ENCODE measurements at regions not wholly inside any gene's neighbourhood (a gene's known extent, or its start where the extent isn't known, plus 50 kb on each side); places are given as distances from the start of the nearest gene placed in this dataset.

DNA sequence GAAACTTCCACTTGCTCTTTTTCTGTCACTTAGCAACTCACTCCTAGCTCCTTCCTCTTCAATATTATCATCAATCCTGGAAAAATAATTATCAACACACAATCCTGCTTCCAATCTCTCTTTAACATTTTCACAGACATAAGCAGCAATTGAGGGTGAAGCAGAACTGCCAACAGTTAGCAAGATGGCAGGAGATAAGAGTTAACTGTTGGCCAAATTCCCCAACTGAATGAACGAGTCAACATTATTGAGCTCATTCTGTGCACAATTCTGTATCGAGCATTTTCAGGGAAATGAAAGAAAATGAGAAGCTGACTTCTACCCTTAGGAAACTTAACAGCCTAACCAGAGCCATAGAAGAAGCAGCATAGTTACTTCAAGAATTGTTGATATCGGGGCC lies 152.0 kb downstream of the KCNA5 start:
- TF ChIP-seq, protein P1, sequence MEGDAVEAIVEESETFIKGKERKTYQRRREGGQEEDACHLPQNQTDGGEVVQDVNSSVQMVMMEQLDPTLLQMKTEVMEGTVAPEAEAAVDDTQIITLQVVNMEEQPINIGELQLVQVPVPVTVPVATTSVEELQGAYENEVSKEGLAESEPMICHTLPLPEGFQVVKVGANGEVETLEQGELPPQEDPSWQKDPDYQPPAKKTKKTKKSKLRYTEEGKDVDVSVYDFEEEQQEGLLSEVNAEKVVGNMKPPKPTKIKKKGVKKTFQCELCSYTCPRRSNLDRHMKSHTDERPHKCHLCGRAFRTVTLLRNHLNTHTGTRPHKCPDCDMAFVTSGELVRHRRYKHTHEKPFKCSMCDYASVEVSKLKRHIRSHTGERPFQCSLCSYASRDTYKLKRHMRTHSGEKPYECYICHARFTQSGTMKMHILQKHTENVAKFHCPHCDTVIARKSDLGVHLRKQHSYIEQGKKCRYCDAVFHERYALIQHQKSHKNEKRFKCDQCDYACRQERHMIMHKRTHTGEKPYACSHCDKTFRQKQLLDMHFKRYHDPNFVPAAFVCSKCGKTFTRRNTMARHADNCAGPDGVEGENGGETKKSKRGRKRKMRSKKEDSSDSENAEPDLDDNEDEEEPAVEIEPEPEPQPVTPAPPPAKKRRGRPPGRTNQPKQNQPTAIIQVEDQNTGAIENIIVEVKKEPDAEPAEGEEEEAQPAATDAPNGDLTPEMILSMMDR (IDR thresholded peaks at IDR 0.05; ENCODE audit: unreplicated experiment) = no peak
- Mint-ChIP-seq H3K9me3 (ENCODE audit: unreplicated experiment) (no peaks in the 10 kb centered on the region), H3K4me1 (ENCODE audit: unreplicated experiment) (peaks cover 5% of the 10 kb centered on the region), H3K27ac (ENCODE audit: unreplicated experiment) (no peak overlapping the region), H3K4me3 (ENCODE audit: unreplicated experiment) (no peak overlapping the region), H3K36me3 (ENCODE audit: low read depth, unreplicated experiment) (no peaks in the 10 kb centered on the region), H3K27me3 (ENCODE audit: unreplicated experiment) (no peaks in the 10 kb centered on the region)
- no peak for DNase-seq (ENCODE audit: low spot score)

DNA sequence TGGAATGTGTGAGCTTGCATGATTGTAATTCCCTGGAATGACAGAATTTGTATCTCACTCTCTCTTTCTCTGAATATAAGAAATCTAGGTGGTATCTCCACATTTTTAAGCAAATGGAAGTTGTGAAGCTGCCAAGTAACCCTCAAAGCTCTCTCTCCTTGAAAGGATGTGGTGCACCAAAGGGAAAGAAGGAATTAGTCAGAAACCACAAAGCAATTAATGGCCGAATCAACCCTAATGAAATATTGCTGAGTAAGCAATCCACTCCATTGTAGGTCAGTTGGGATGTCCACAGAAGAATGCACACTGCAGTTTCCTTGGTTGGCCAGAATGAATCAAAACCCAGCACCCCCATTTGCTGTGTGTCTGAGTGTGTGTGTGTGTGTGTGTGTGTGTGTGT lies 153.5 kb downstream of the KCNA5 start:
- Mint-ChIP-seq H3K27me3 (ENCODE audit: unreplicated experiment) (peaks cover 3% of the 10 kb centered on the region), H3K27ac (ENCODE audit: unreplicated experiment) (no peak overlapping the region), H3K4me3 (ENCODE audit: unreplicated experiment) (no peak overlapping the region)

DNA sequence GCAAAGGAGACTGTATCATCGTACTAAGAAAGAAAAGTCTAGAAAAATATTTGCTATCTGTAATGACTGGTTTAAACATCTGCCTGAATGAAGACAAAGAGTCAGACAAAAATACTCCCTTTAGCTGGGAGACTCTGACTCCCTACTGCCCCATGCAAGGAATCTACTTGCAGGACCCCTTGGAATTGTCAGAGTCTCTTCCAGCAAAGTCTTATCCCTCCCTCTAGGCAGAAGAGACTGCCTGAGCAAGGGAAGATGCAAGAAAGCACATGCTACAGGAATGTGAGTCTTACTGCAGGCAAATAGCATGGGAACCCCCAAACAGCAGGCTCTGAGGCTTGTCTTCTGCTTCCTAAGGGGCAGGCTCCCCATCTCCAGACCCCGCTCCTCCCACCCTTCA lies 154.0 kb downstream of the KCNA5 start:
- no peak overlapping the region for H3K27ac Mint-ChIP-seq (ENCODE audit: unreplicated experiment)
- TF ChIP-seq, protein P1 (IDR thresholded peaks at IDR 0.05; ENCODE audit: unreplicated experiment) = no peak
- H3K4me1 Mint-ChIP-seq (ENCODE audit: unreplicated experiment) = peaks cover 11% of the 10 kb centered on the region
- no peaks in the 10 kb centered on the region for H3K36me3 Mint-ChIP-seq (ENCODE audit: low read depth, unreplicated experiment)
- no peak overlapping the region for H3K4me3 Mint-ChIP-seq (ENCODE audit: unreplicated experiment)
- peaks cover 3% of the 10 kb centered on the region for H3K27me3 Mint-ChIP-seq (ENCODE audit: unreplicated experiment)
- H3K9me3 Mint-ChIP-seq (ENCODE audit: unreplicated experiment) = no peaks in the 10 kb centered on the region
- no peak for DNase-seq (ENCODE audit: low spot score)

More for the DNA sequence above, 153.5 kb downstream of the KCNA5 start:
- peaks cover 11% of the 10 kb centered on the region for H3K4me1 Mint-ChIP-seq (ENCODE audit: unreplicated experiment)
- TF ChIP-seq, protein P1 (IDR thresholded peaks at IDR 0.05; ENCODE audit: unreplicated experiment) = no peak
- no peak for DNase-seq (ENCODE audit: low spot score)
- no peaks in the 10 kb centered on the region for H3K9me3 Mint-ChIP-seq (ENCODE audit: unreplicated experiment)
- no peaks in the 10 kb centered on the region for H3K36me3 Mint-ChIP-seq (ENCODE audit: low read depth, unreplicated experiment)

DNA sequence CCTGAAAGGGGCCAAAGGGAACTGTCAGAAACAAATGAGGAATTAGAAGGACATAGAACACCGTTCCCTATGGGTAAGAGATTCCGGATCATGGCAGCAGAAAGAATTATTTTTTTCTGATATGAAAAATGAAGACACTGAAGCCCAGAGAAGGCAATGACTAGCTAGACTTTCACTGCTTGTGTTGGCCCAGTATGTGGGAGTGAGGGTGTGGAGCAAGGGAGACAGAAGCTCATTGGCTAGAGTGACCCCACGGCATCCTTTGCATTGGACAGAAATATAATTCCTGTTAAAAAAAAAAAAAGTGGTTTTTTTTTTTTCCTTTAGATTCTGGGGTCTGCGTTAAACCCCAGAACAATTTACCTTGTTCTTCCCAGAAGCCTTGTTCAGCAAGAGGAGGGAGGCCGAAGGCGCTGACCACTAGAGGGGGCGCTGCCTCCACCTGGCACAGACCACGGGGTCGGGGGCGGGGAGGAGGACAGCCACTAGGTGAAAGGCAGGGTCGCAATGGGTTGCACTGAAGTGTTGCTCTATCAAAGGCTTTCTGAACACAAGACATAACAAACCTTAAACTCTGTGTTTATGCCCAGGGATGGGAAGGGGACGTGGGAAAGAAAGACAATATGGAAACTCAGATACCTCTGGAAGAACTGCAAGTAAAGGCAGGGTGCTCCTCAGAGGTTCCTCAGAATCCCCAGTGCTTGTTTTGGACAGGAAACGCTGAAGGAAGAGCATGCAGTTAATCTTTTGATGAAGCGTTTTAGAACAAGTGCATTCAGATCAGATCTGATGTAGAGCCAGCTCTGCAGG lies 156.8 kb downstream of the KCNA5 start:
- peak; percentile 90 for DNase-seq (ENCODE audit: low spot score)
- TF ChIP-seq, protein P1 (IDR thresholded peaks at IDR 0.05; ENCODE audit: unreplicated experiment) = peak; percentile 79
- no peak overlapping the region for H3K4me3 Mint-ChIP-seq (ENCODE audit: unreplicated experiment)
- peaks cover 7% of the 10 kb centered on the region for H3K27me3 Mint-ChIP-seq (ENCODE audit: unreplicated experiment)
- no peaks in the 10 kb centered on the region for H3K9me3 Mint-ChIP-seq (ENCODE audit: unreplicated experiment)
- H3K4me1 Mint-ChIP-seq (ENCODE audit: unreplicated experiment) = peaks cover 10% of the 10 kb centered on the region
- H3K36me3 Mint-ChIP-seq (ENCODE audit: low read depth, unreplicated experiment) = no peaks in the 10 kb centered on the region
- H3K27ac Mint-ChIP-seq (ENCODE audit: unreplicated experiment) = no peak overlapping the region

GRCh38 chr12:5201554-5202218 lies 158.0 kb downstream of the KCNA5 start:
- Mint-ChIP-seq H3K9me3 (ENCODE audit: unreplicated experiment) (no peaks in the 10 kb centered on the region), H3K27me3 (ENCODE audit: unreplicated experiment) (peaks cover 7% of the 10 kb centered on the region), H3K27ac (ENCODE audit: unreplicated experiment) (no peak overlapping the region), H3K36me3 (ENCODE audit: low read depth, unreplicated experiment) (no peaks in the 10 kb centered on the region), H3K4me1 (ENCODE audit: unreplicated experiment) (peaks cover 10% of the 10 kb centered on the region), H3K4me3 (ENCODE audit: unreplicated experiment) (no peak overlapping the region)
- peak; percentile 15 for DNase-seq (ENCODE audit: low spot score)
- TF ChIP-seq, protein P1 (IDR thresholded peaks at IDR 0.05; ENCODE audit: unreplicated experiment) = no peak
